ENCODE measurements at regions not wholly inside any gene's neighbourhood (a gene's known extent, or its start where the extent isn't known, plus 50 kb on each side); places are given as distances from the start of the nearest gene placed in this dataset.

- Mint-ChIP-seq H3K27ac (no peak overlapping the region), H3K4me1 (peaks cover 29% of the 10 kb centered on the region), H3K36me3 (peaks cover 2% of the 10 kb centered on the region), H3K4me3 (no peak overlapping the region), H3K9me3 (ENCODE audit: low read depth) (no peaks in the 10 kb centered on the region), H3K27me3 (peaks cover 10% of the 10 kb centered on the region)
- ATAC-seq (no peak), DNase-seq (no peak)
- CTCF ChIA-PET, result interaction anchor here (0.7 to 1.7 kb wide), 3 partner anchors 11 to 89 kb away, joined by 3 read pairs; no protein-coding TSS in a partner anchor
Measured at GRCh38 chr14:65231286-65231980, 129.1 kb upstream of the MAX start.

GRCh38 chr14:65234752-65235361 lies 132.5 kb upstream of the MAX start:
- CTCF ChIA-PET, result interaction anchor here (1.3 kb wide), 1 partner anchor 11 kb away, joined by 3 read pairs; no protein-coding TSS in a partner anchor
- Mint-ChIP-seq H3K27ac (no peak overlapping the region), H3K9me3 (ENCODE audit: low read depth) (no peaks in the 10 kb centered on the region), H3K36me3 (peaks cover 2% of the 10 kb centered on the region), H3K4me3 (no peak overlapping the region), H3K27me3 (peaks cover 10% of the 10 kb centered on the region), H3K4me1 (peaks cover 6% of the 10 kb centered on the region)
- DNase-seq (no peak), ATAC-seq (no peak)

GRCh38 chr14:65237023-65237814 lies 134.9 kb upstream of the MAX start:
- Mint-ChIP-seq H3K36me3 (peaks cover 2% of the 10 kb centered on the region), H3K4me1 (peaks cover 4% of the 10 kb centered on the region), H3K4me3 (no peak overlapping the region), H3K27me3 (peaks cover 10% of the 10 kb centered on the region), H3K9me3 (ENCODE audit: low read depth) (no peaks in the 10 kb centered on the region), H3K27ac (no peak overlapping the region)
- CTCF ChIA-PET, result interaction anchor here (2.3 kb wide), 1 partner anchor 16 kb away, joined by 5 read pairs; no protein-coding TSS in a partner anchor
- no peak for ATAC-seq
- no peak for DNase-seq

GRCh38 chr14:65237941-65238340 lies 135.6 kb upstream of the MAX start:
- Mint-ChIP-seq H3K36me3 (peaks cover 2% of the 10 kb centered on the region), H3K4me3 (no peak overlapping the region), H3K4me1 (peaks cover 4% of the 10 kb centered on the region), H3K27me3 (peaks cover 10% of the 10 kb centered on the region), H3K27ac (no peak overlapping the region), H3K9me3 (ENCODE audit: low read depth) (no peaks in the 10 kb centered on the region)
- CTCF ChIA-PET, result interaction anchor here (2.3 kb wide), 1 partner anchor 16 kb away, joined by 5 read pairs; no protein-coding TSS in a partner anchor
- ATAC-seq, result no peak
- no peak for DNase-seq

GRCh38 chr14:65238456-65238855 lies 136.1 kb upstream of the MAX start:
- no peak overlapping the region for H3K27ac Mint-ChIP-seq
- H3K36me3 Mint-ChIP-seq, result peaks cover 2% of the 10 kb centered on the region
- DNase-seq (no peak), ATAC-seq (no peak)
- CTCF ChIA-PET, result interaction anchor here (2.3 kb wide), 1 partner anchor 17 kb away, joined by 5 read pairs; no protein-coding TSS in a partner anchor
- peaks cover 4% of the 10 kb centered on the region for H3K4me1 Mint-ChIP-seq
- H3K27me3 Mint-ChIP-seq, result peaks cover 10% of the 10 kb centered on the region
- H3K4me3 Mint-ChIP-seq, result no peak overlapping the region
- no peaks in the 10 kb centered on the region for H3K9me3 Mint-ChIP-seq (ENCODE audit: low read depth)

GRCh38 chr14:65239143-65239937 lies 137.0 kb upstream of the MAX start:
- H3K4me1 Mint-ChIP-seq, result peaks cover 4% of the 10 kb centered on the region
- H3K27ac Mint-ChIP-seq, result no peak overlapping the region
- H3K9me3 Mint-ChIP-seq (ENCODE audit: low read depth), result no peaks in the 10 kb centered on the region
- H3K4me3 Mint-ChIP-seq, result no peak overlapping the region
- ATAC-seq (no peak), DNase-seq (no peak)
- CTCF ChIA-PET, result no interaction called here
- peaks cover 2% of the 10 kb centered on the region for H3K36me3 Mint-ChIP-seq
- peaks cover 3% of the 10 kb centered on the region for H3K27me3 Mint-ChIP-seq

- DNase-seq (no peak), ATAC-seq (no peak)
- Mint-ChIP-seq H3K27me3 (peaks cover 3% of the 10 kb centered on the region), H3K4me1 (peaks cover 4% of the 10 kb centered on the region), H3K9me3 (ENCODE audit: low read depth) (no peaks in the 10 kb centered on the region), H3K4me3 (no peak overlapping the region), H3K36me3 (peaks cover 2% of the 10 kb centered on the region), H3K27ac (no peak overlapping the region)
- CTCF ChIA-PET, result no interaction called here
Measured at GRCh38 chr14:65239938-65240296, 137.6 kb upstream of the MAX start.

- no peak for ATAC-seq
- no peak for DNase-seq
- Mint-ChIP-seq H3K27me3 (no peaks in the 10 kb centered on the region), H3K36me3 (peaks cover 7% of the 10 kb centered on the region), H3K4me3 (no peak overlapping the region), H3K9me3 (ENCODE audit: low read depth) (no peaks in the 10 kb centered on the region), H3K27ac (peak overlapping the region; percentile 66), H3K4me1 (peaks cover 4% of the 10 kb centered on the region)
- CTCF ChIA-PET, result interaction anchor here (1.5 kb wide), 1 partner anchor 9 kb away, joined by 3 read pairs; no protein-coding TSS in a partner anchor
Measured at GRCh38 chr14:65241125-65241752, 138.9 kb upstream of the MAX start.

GRCh38 chr14:65242732-65243134 lies 140.4 kb upstream of the MAX start:
- no peaks in the 10 kb centered on the region for H3K27me3 Mint-ChIP-seq
- H3K27ac Mint-ChIP-seq, result no peak overlapping the region
- H3K4me1 Mint-ChIP-seq, result peaks cover 4% of the 10 kb centered on the region
- DNase-seq, result no peak
- H3K36me3 Mint-ChIP-seq, result peaks cover 7% of the 10 kb centered on the region
- CTCF ChIA-PET, result interaction anchor here (1.3 to 1.5 kb wide), 3 partner anchors 11 to 256 kb away, joined by 3 to 4 read pairs (median 3); partner anchors contain the start of genes FNTB and FUT8
- H3K4me3 Mint-ChIP-seq, result no peak overlapping the region
- no peak for ATAC-seq
- H3K9me3 Mint-ChIP-seq (ENCODE audit: low read depth), result no peaks in the 10 kb centered on the region

GRCh38 chr14:65243766-65244442 lies 141.6 kb upstream of the MAX start:
- CTCF ChIA-PET, result interaction anchor here (0.6 to 0.7 kb wide), 2 partner anchors 10 to 209 kb away, joined by 3 read pairs; no protein-coding TSS in a partner anchor
- Mint-ChIP-seq H3K9me3 (ENCODE audit: low read depth) (no peaks in the 10 kb centered on the region), H3K36me3 (peaks cover 7% of the 10 kb centered on the region), H3K4me3 (no peak overlapping the region), H3K27ac (no peak overlapping the region), H3K4me1 (peaks cover 4% of the 10 kb centered on the region), H3K27me3 (no peaks in the 10 kb centered on the region)
- ATAC-seq (peak; percentile 86), DNase-seq (peak; percentile 72)

- H3K9me3 Mint-ChIP-seq (ENCODE audit: low read depth), result no peaks in the 10 kb centered on the region
- ATAC-seq (no peak), DNase-seq (no peak)
- H3K4me1 Mint-ChIP-seq, result peaks cover 9% of the 10 kb centered on the region
- no peaks in the 10 kb centered on the region for H3K27me3 Mint-ChIP-seq
- no peak overlapping the region for H3K27ac Mint-ChIP-seq
- peaks cover 7% of the 10 kb centered on the region for H3K36me3 Mint-ChIP-seq
- no peak overlapping the region for H3K4me3 Mint-ChIP-seq
- CTCF ChIA-PET, result no interaction called here
Measured at GRCh38 chr14:65249471-65250161, 147.3 kb upstream of the MAX start.

GRCh38 chr14:65250162-65250495 lies 147.8 kb upstream of the MAX start:
- H3K27ac Mint-ChIP-seq, result no peak overlapping the region
- CTCF ChIA-PET, result no interaction called here
- H3K4me1 Mint-ChIP-seq, result peaks cover 12% of the 10 kb centered on the region
- DNase-seq (no peak), ATAC-seq (no peak)
- H3K9me3 Mint-ChIP-seq (ENCODE audit: low read depth), result no peaks in the 10 kb centered on the region
- peaks cover 7% of the 10 kb centered on the region for H3K36me3 Mint-ChIP-seq
- H3K4me3 Mint-ChIP-seq, result no peak overlapping the region
- H3K27me3 Mint-ChIP-seq, result no peaks in the 10 kb centered on the region

Measured in activated CD8-positive, alpha-beta memory T cell treated with anti-CD3 and anti-CD28 coated beads, Interleukin-2, amount 10 ng/mL, durations not matched to agents 7 days and 5 days (primary cell).